ENCODE measurements at regions not wholly inside any gene's neighbourhood (a gene's known extent, or its start where the extent isn't known, plus 50 kb on each side); places are given as distances from the start of the nearest gene placed in this dataset.

DNA sequence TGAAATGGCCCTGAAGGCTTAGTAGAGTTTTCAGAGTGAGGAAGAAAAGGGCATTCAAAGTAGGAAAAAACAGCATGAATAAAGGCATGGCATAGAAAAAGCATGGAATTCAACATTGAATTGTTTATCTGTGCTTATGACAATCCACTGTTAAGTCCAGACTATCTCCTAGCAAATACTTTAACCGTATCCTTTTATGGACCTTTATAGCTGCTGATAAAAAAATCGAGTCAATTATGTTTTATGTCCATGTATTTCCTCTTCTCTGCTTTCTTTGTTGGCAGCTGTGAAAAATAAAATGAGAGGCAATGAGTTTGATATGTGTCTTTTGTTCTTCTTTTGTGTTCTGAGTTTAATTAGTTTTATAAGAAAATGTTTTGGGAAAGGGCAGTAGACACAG, 70.4 kb downstream of the TDRD15 start:
- TF ChIP-seq TAF1 (IDR thresholded peaks at IDR 0.05; ENCODE audit: borderline replicate concordance, insufficient read depth, low read length), result no peak
- TF ChIP-seq POLR2AphosphoS5 (IDR thresholded peaks at IDR 0.05; ENCODE audit: low read depth, low read length), result no peak
- TF ChIP-seq REST (IDR thresholded peaks at IDR 0.05; ENCODE audit: insufficient read depth in 1 of 2, low read depth in 2 of 2, low read length in 2 of 2), result no peak
- TF ChIP-seq SIN3A (IDR thresholded peaks at IDR 0.05; ENCODE audit: borderline replicate concordance, insufficient read depth, low read length), result no peak
- no peak for TF ChIP-seq FOXP2 (optimal IDR thresholded peaks at IDR 0.05; ENCODE audit: borderline replicate concordance, extremely low read depth, extremely low read length, insufficient read depth)

DNA sequence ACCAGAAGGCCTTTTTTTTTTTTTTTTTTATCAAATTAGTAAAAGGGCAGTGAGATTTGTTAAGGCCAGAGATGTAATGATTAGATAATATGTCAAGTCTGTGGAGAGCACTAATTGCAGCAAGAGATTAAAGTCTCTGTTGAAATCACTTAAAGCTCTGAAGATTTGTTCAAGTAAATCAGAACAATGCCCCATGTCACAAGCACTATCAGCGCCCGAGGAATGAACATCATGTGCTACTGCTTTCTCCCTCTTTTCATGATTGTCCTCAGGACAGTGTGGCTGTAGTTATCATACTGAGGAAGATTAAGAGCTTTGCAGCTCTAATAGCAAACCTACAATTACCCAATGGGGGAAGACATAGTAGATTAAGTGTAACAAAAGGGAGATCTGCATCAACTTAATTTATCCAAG, 71.1 kb downstream of the TDRD15 start:
- TF ChIP-seq POLR2AphosphoS5 (IDR thresholded peaks at IDR 0.05; ENCODE audit: low read depth, low read length) (no peak), TAF1 (IDR thresholded peaks at IDR 0.05; ENCODE audit: borderline replicate concordance, insufficient read depth, low read length) (no peak), FOXP2 (optimal IDR thresholded peaks at IDR 0.05; ENCODE audit: borderline replicate concordance, extremely low read depth, extremely low read length, insufficient read depth) (no peak), REST (IDR thresholded peaks at IDR 0.05; ENCODE audit: insufficient read depth in 1 of 2, low read depth in 2 of 2, low read length in 2 of 2) (no peak), SIN3A (IDR thresholded peaks at IDR 0.05; ENCODE audit: borderline replicate concordance, insufficient read depth, low read length) (no peak)

GRCh38 chr2:21195326-21195725, 71.6 kb downstream of the TDRD15 start:
- TF ChIP-seq SIN3A (IDR thresholded peaks at IDR 0.05; ENCODE audit: borderline replicate concordance, insufficient read depth, low read length), result no peak
- TF ChIP-seq FOXP2 (optimal IDR thresholded peaks at IDR 0.05; ENCODE audit: borderline replicate concordance, extremely low read depth, extremely low read length, insufficient read depth), result no peak
- TF ChIP-seq TAF1 (IDR thresholded peaks at IDR 0.05; ENCODE audit: borderline replicate concordance, insufficient read depth, low read length), result no peak
- TF ChIP-seq POLR2AphosphoS5 (IDR thresholded peaks at IDR 0.05; ENCODE audit: low read depth, low read length), result no peak
- TF ChIP-seq REST (IDR thresholded peaks at IDR 0.05; ENCODE audit: insufficient read depth in 1 of 2, low read depth in 2 of 2, low read length in 2 of 2), result no peak

DNA sequence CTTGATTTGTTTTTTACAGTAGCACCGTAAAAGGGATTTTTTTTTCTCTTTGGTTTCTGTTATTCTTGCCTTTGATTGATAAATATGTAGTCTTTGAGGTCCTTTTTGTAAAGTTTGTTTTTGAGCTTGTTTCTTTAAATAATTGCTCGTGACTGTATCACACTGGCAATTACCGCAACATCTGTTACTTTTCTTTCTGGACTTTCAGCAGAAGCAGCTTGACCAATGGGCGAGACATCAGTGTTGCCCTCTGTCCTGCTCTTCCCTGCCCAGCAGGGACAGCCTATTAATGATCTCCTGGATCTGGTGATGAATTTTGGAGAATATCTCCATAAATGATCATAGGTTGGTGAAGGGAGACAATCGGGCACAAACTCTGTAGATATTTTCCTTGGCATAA, 74.9 kb downstream of the TDRD15 start:
- TF ChIP-seq SIN3A (IDR thresholded peaks at IDR 0.05; ENCODE audit: borderline replicate concordance, insufficient read depth, low read length) (no peak), FOXP2 (optimal IDR thresholded peaks at IDR 0.05; ENCODE audit: borderline replicate concordance, extremely low read depth, extremely low read length, insufficient read depth) (no peak), TAF1 (IDR thresholded peaks at IDR 0.05; ENCODE audit: borderline replicate concordance, insufficient read depth, low read length) (no peak), POLR2AphosphoS5 (IDR thresholded peaks at IDR 0.05; ENCODE audit: low read depth, low read length) (no peak), REST (IDR thresholded peaks at IDR 0.05; ENCODE audit: insufficient read depth in 1 of 2, low read depth in 2 of 2, low read length in 2 of 2) (no peak)

- no peak for TF ChIP-seq SIN3A (IDR thresholded peaks at IDR 0.05; ENCODE audit: borderline replicate concordance, insufficient read depth, low read length)
- no peak for TF ChIP-seq REST (IDR thresholded peaks at IDR 0.05; ENCODE audit: insufficient read depth in 1 of 2, low read depth in 2 of 2, low read length in 2 of 2)
- TF ChIP-seq FOXP2 (optimal IDR thresholded peaks at IDR 0.05; ENCODE audit: borderline replicate concordance, extremely low read depth, extremely low read length, insufficient read depth), result no peak
- TF ChIP-seq TAF1 (IDR thresholded peaks at IDR 0.05; ENCODE audit: borderline replicate concordance, insufficient read depth, low read length), result no peak
- no peak for TF ChIP-seq POLR2AphosphoS5 (IDR thresholded peaks at IDR 0.05; ENCODE audit: low read depth, low read length)
These were observed 80.2 kb downstream of the TDRD15 start for GRCh38 chr2:21203976-21204375.

Measured in PFSK-1 (cell line).